Liver (tissue), 8 donors: ENCODE measurements at regions not wholly inside any gene's neighbourhood (a gene's known extent, or its start where the extent isn't known, plus 50 kb on each side); places are given as distances from the start of the nearest gene placed in this dataset.

Source experiments
- DNase-seq: peaks from one replicate; pipeline ENCODE4 v3.0.0-alpha.2; 2017; ENCODE audit warnings: low spot score
- H3K27ac ChIP-seq, 2 donors: one replicate each; pipeline ENCODE4 v1.7.0; 2013; ENCODE audit warnings: inconsistent platforms in 2 of 2, low read length in 2 of 2, control low read depth in 1 of 2, low read depth in 1 of 2, mild to moderate bottlenecking in 1 of 2
- H3K27me3 ChIP-seq, 4 donors: one replicate each; pipeline versions ENCODE4 v1.6.1 to v1.7.0; 2013; ENCODE audit warnings: low read length in 3 of 4, inconsistent platforms in 1 of 4, mild to moderate bottlenecking in 1 of 4, moderate library complexity in 1 of 4; ENCODE audit not compliant: control insufficient read depth in 4 of 4, insufficient read depth in 4 of 4
- H3K36me3 ChIP-seq, 4 donors: one replicate each; pipeline versions ENCODE4 v1.6.1 to v1.7.0; 2013; ENCODE audit warnings: low read length in 3 of 4, mild to moderate bottlenecking in 3 of 4, low read depth in 1 of 4, moderate library complexity in 1 of 4; ENCODE audit not compliant: control insufficient read depth in 4 of 4, insufficient read depth in 3 of 4
- H3K4me1 ChIP-seq, 4 donors: one replicate each; pipeline versions ENCODE4 v1.6.1 to v1.7.0; 2013; ENCODE audit warnings: low read length in 3 of 4, mild to moderate bottlenecking in 3 of 4, moderate library complexity in 1 of 4; ENCODE audit not compliant: control insufficient read depth in 4 of 4, insufficient read depth in 4 of 4
- H3K4me3 ChIP-seq, 3 donors: one replicate each; pipeline versions ENCODE4 v1.6.1 to v1.7.0; 2013; ENCODE audit warnings: low read length in 3 of 3, control low read depth in 1 of 3, low read depth in 1 of 3, mild to moderate bottlenecking in 1 of 3
- H3K9ac ChIP-seq, 2 donors: one replicate each; pipeline ENCODE4 v1.7.0; 2013; ENCODE audit warnings: low read length in 2 of 2, mild to moderate bottlenecking in 2 of 2, moderate library complexity in 2 of 2, control low read depth in 1 of 2, low read depth in 1 of 2
- H3K9me3 ChIP-seq, 4 donors: one replicate each; pipeline versions ENCODE4 v1.6.1 to v1.7.0; 2013; ENCODE audit warnings: low read length in 3 of 4; ENCODE audit not compliant: control insufficient read depth in 4 of 4
- ATF3 ChIP-seq: IDR thresholded peaks from 2 replicates; pipeline ENCODE4 v1.6.1; 2016; ENCODE audit warnings: antibody characterized with exemption
- CTCF ChIP-seq: fragments of 150-350 bp; IDR thresholded peaks from 2 replicates; pipeline ENCODE4 v1.5.1; 2017; ENCODE audit warnings: improper control_type of control experiment, low read depth, low read length; ENCODE audit not compliant: missing input control
- EGR1 ChIP-seq, 2 donors: IDR thresholded peaks; 2 replicates each; pipeline ENCODE4 v1.6.1; 2016 to 2018; ENCODE audit warnings: antibody characterized with exemption in 2 of 2, low read depth in 2 of 2
- FOXA1 ChIP-seq: IDR thresholded peaks from 2 replicates; pipeline ENCODE4 v1.6.1; 2016; ENCODE audit warnings: antibody characterized with exemption
- FOXA2 ChIP-seq: IDR thresholded peaks from 2 replicates; pipeline ENCODE4 v1.6.1; 2016; ENCODE audit warnings: antibody characterized with exemption
- GABPA ChIP-seq, 2 donors: IDR thresholded peaks in 1 of 2; conservative IDR thresholded peaks in 1 of 2; 2 replicates each; pipeline ENCODE4 v1.6.1; 2016; ENCODE audit warnings: antibody characterized with exemption in 2 of 2, mild to moderate bottlenecking in 1 of 2, moderate library complexity in 1 of 2
- HNF4A ChIP-seq, 2 donors: conservative IDR thresholded peaks; 2 replicates each; pipeline ENCODE4 v1.6.1; 2016; ENCODE audit warnings: antibody characterized with exemption in 2 of 2, mild to moderate bottlenecking in 2 of 2
- HNF4G ChIP-seq: IDR thresholded peaks from 2 replicates; pipeline ENCODE4 v1.6.1; 2016; ENCODE audit warnings: antibody characterized with exemption
- JUND ChIP-seq, 2 donors: IDR thresholded peaks; 2 replicates each; pipeline ENCODE4 v1.6.1; 2016; ENCODE audit warnings: antibody characterized with exemption in 2 of 2
- MAX ChIP-seq: IDR thresholded peaks from 2 replicates; pipeline ENCODE4 v1.6.1; 2016; ENCODE audit warnings: antibody characterized with exemption
- NR2F2 ChIP-seq: IDR thresholded peaks from 2 replicates; pipeline ENCODE4 v1.6.1; 2016; ENCODE audit warnings: antibody characterized with exemption
- RAD21 ChIP-seq, 2 donors: IDR thresholded peaks; 2 replicates each; pipeline ENCODE4 v1.6.1; 2016; ENCODE audit warnings: antibody characterized with exemption in 2 of 2, mild to moderate bottlenecking in 2 of 2
- REST ChIP-seq: IDR thresholded peaks from 2 replicates; pipeline ENCODE4 v1.6.1; 2016; ENCODE audit warnings: antibody characterized with exemption, mild to moderate bottlenecking
- RXRA ChIP-seq, 2 donors: IDR thresholded peaks; 2 replicates each; pipeline ENCODE4 v1.6.1; 2017 to 2018; ENCODE audit warnings: antibody characterized with exemption in 2 of 2, mild to moderate bottlenecking in 1 of 2
- SP1 ChIP-seq: IDR thresholded peaks from 2 replicates; pipeline ENCODE4 v1.6.1; 2018; ENCODE audit warnings: antibody characterized with exemption, mild to moderate bottlenecking
- TAF1 ChIP-seq: conservative IDR thresholded peaks from 2 replicates; pipeline ENCODE4 v1.6.1; 2016; ENCODE audit warnings: antibody characterized with exemption, mild to moderate bottlenecking
- YY1 ChIP-seq: IDR thresholded peaks from 2 replicates; pipeline ENCODE4 v1.6.1; 2016; ENCODE audit warnings: antibody characterized with exemption, mild to moderate bottlenecking
- ZBTB33 ChIP-seq: IDR thresholded peaks from 2 replicates; pipeline ENCODE4 v1.6.1; 2016; ENCODE audit warnings: antibody characterized with exemption
- WGBS: extraction: QIAGEN DNeasy Blood & Tissue Kit; methylation state at CpG from one replicate; pipeline ENCODE4 v1.1.7; 2013; 5-methylcytosine and 5-hydroxymethylcytosine counted together
- donor health status: healthy.
- donor health status: healthy.
- donor health status: healthy.
- donor health status: healthy.
- donor health status: healthy.

- Histone ChIP-seq H3K36me3 (no peaks in the 10 kb centered on the region), H3K4me3 (no peak overlapping the region), H3K4me1 (no peaks in the 10 kb centered on the region), H3K9me3 (no peaks in the 10 kb centered on the region), H3K27me3 (no peaks in the 10 kb centered on the region), H3K27ac (no peak overlapping the region), H3K9ac (no peak overlapping the region)
- no peak for TF ChIP-seq NR2F2
- TF ChIP-seq HNF4G = no peak
- no peak for TF ChIP-seq CTCF
- TF ChIP-seq FOXA1 = no peak
- no peak for TF ChIP-seq YY1
- no peak for TF ChIP-seq RXRA (IDR thresholded peaks at IDR 0.05)
- TF ChIP-seq FOXA2 = no peak
- no peak for DNase-seq
Measured at GRCh38 chr4:57911203-57911602, 801.0 kb upstream of the IGFBP7 start.

GRCh38 chr4:57910151-57910550 lies 800.0 kb upstream of the IGFBP7 start:
- Histone ChIP-seq H3K9me3 (no peaks in the 10 kb centered on the region), H3K27me3 (no peaks in the 10 kb centered on the region), H3K27ac (no peak overlapping the region), H3K9ac (no peak overlapping the region), H3K4me1 (no peaks in the 10 kb centered on the region), H3K36me3 (no peaks in the 10 kb centered on the region), H3K4me3 (no peak overlapping the region)
- DNase-seq = no peak
- no peak for TF ChIP-seq RAD21 (IDR thresholded peaks at IDR 0.05)
- TF ChIP-seq ATF3 = no peak
- TF ChIP-seq MAX = no peak
- no peak for TF ChIP-seq HNF4G
- no peak for TF ChIP-seq CTCF
- TF ChIP-seq EGR1 (IDR thresholded peaks at IDR 0.05; ENCODE audit: low read depth in 2 of 2) = no peak
- no peak for TF ChIP-seq GABPA (IDR thresholded peaks at IDR 0.05 in 1 of 2, conservative IDR thresholded peaks at IDR 0.05 in 1 of 2)
- TF ChIP-seq SP1 = no peak
- no peak for TF ChIP-seq ZBTB33
- no peak for TF ChIP-seq JUND (IDR thresholded peaks at IDR 0.05)
- TF ChIP-seq FOXA2 = no peak
- no peak for TF ChIP-seq YY1
- no peak for TF ChIP-seq NR2F2
- no peak for TF ChIP-seq REST
- TF ChIP-seq FOXA1 = no peak
- no peak for TF ChIP-seq HNF4A (conservative IDR thresholded peaks at IDR 0.05)
- TF ChIP-seq TAF1 = no peak
- no peak for TF ChIP-seq RXRA (IDR thresholded peaks at IDR 0.05)
- 74% methylated on average over 3 of the region's 3 CpGs for WGBS
